Hypothalamus (tissue), 51 donors: ENCODE measurements at regions not wholly inside any gene's neighbourhood (a gene's known extent, or its start where the extent isn't known, plus 50 kb on each side); places are given as distances from the start of the nearest gene placed in this dataset.
A peak's percentile ranks its signal among the peaks of the same experiment; 100 is the strongest.

Source experiments
- DNase-seq, 51 donors: peaks; one replicate each; lab custom pipeline; 2025; lab: John Stamatoyannopoulos, UW

GRCh38 chr9:107928701-107929371 lies 439.3 kb upstream of the KLF4 start:
- no peak for DNase-seq

- DNase-seq = no peak
These were observed 437.7 kb upstream of the KLF4 start for GRCh38 chr9:107927276-107927675.

GRCh38 chr9:107925749-107926297 lies 436.3 kb upstream of the KLF4 start:
- no peak for DNase-seq

- no peak for DNase-seq
These were observed 432.7 kb upstream of the KLF4 start for GRCh38 chr9:107922260-107922659.

GRCh38 chr9:107919263-107919662 lies 429.7 kb upstream of the KLF4 start:
- peak in 3 of 51 donors; percentile 10 to 72 (median 52) for DNase-seq

- DNase-seq = peak in 5 of 51 donors; percentile 14 to 43 (median 24)
These were observed 429.2 kb upstream of the KLF4 start for GRCh38 chr9:107918749-107919148.

GRCh38 chr9:107914151-107914550 lies 424.6 kb upstream of the KLF4 start:
- DNase-seq = no peak

GRCh38 chr9:107907715-107908114 lies 418.1 kb upstream of the KLF4 start:
- peak in 8 of 51 donors; percentile 4 to 75 (median 12) for DNase-seq

GRCh38 chr9:107907255-107907654 lies 417.7 kb upstream of the KLF4 start:
- peak in 1 of 51 donors; percentile 3 for DNase-seq

- DNase-seq = peak in 1 of 51 donors; percentile 7
These were observed 416.5 kb upstream of the KLF4 start for GRCh38 chr9:107906074-107906473.

- DNase-seq = peak in 11 of 51 donors; percentile 4 to 65 (median 37)
These were observed 415.9 kb upstream of the KLF4 start for GRCh38 chr9:107905308-107906020.

GRCh38 chr9:107899961-107900330 lies 410.4 kb upstream of the KLF4 start:
- DNase-seq = no peak

GRCh38 chr9:107898761-107899160 lies 409.2 kb upstream of the KLF4 start:
- DNase-seq = no peak

- no peak for DNase-seq
These were observed 407.0 kb upstream of the KLF4 start for GRCh38 chr9:107896544-107896943.

- no peak for DNase-seq
These were observed 406.0 kb upstream of the KLF4 start for GRCh38 chr9:107895501-107896001.

- no peak for DNase-seq
These were observed 405.1 kb upstream of the KLF4 start for GRCh38 chr9:107894572-107895261.

GRCh38 chr9:107890921-107891465 lies 401.4 kb upstream of the KLF4 start:
- no peak for DNase-seq

GRCh38 chr9:107888773-107889227 lies 399.2 kb upstream of the KLF4 start:
- no peak for DNase-seq

- DNase-seq = no peak
These were observed 397.3 kb upstream of the KLF4 start for GRCh38 chr9:107886826-107887225.

- DNase-seq = no peak
These were observed 394.0 kb upstream of the KLF4 start for GRCh38 chr9:107883496-107884124.
